Heart left ventricle (tissue), 13 donors: ENCODE measurements at regions not wholly inside any gene's neighbourhood (a gene's known extent, or its start where the extent isn't known, plus 50 kb on each side); places are given as distances from the start of the nearest gene placed in this dataset.

Source experiments
- CTCF ChIP-seq, 12 donors: fragments of 200-600 bp; sonication (generic) in 4 of 12; IDR thresholded peaks; one replicate each; pipeline versions ENCODE4 v1.5.0 to v1.8.0; 2018 to 2022; ENCODE audit warnings: antibody characterized with exemption in 12 of 12, mild to moderate bottlenecking in 5 of 12
- POLR2A ChIP-seq, 2 donors: fragments of 450-650 bp; IDR thresholded peaks; one replicate each; pipeline ENCODE4 v1.6.1; 2017; ENCODE audit warnings: antibody characterized with exemption in 2 of 2, mild to moderate bottlenecking in 2 of 2, moderate library complexity in 2 of 2
- donor health status: ischemic (EF 13 %, LVEDD 7.1; RV severe dilation, severe dysfunction).
- donor health status: DM: no; HTN: yes; CAD: no.
- donor health status: DM: no; HTN: no; CAD: no.
- donor health status: ischemic (EF 25% LVEDD 6.9; RV normal size, moderate dysfunction).
- donor health status: ischemic (EF 25% LVEDD 5.7; RV mildly dilated, moderate dysfunction).
- donor health status: ischemic (EF 35%, LVEDD 5.7; RV mildly dilated, moderate dysfunction).
- donor health status: nonischemic (EF 11% LVEDD 7.7; RV severe dilation, severe dysfunction).
- donor health status: DM: yes; HTN: yes; CAD: no.
- donor health status: PGD.
- donor health status: ischemic (EF 29% LVEDD 5.4; RV normal size, mild dysfunction).
- donor health status: nonischemic (EF 23%, LVEDD 6.1; RV moderate dilation, normal function).

- TF ChIP-seq CTCF (IDR thresholded peaks at IDR 0.05) (no peak), POLR2A (IDR thresholded peaks at IDR 0.05) (no peak)
These were observed 1454.7 kb downstream of the GRIK2 start for GRCh38 chr6:102848210-102848609.
